ENCODE measurements at regions not wholly inside any gene's neighbourhood (a gene's known extent, or its start where the extent isn't known, plus 50 kb on each side); places are given as distances from the start of the nearest gene placed in this dataset.

DNA sequence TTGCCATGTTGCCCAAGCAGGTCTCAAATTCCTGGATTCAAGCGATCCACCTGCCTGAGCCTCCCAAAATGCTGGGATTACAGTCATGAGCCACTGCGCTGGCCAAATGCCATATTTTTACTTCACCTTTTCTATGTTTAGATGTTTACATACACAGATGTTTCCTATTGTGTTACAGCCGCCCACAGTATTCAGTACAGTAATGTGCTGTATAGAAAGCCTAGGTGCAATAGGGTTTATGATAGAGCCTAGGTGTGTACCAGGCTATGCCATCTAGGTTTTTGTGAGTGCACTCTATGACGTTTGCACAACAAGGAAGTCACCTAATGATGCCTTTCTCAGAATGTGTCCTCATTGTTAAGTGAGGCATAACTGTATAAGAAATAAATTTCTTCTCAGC is 153.4 kb downstream of the CHRM3 start:
- H3K27me3 ChIP-seq (ENCODE audit: low read depth, low read length) = no peaks in the 10 kb centered on the region
- TF ChIP-seq EZH2phosphoT487 (IDR thresholded peaks at IDR 0.05; ENCODE audit: low read depth) = no peak
- TF ChIP-seq, protein P1, sequence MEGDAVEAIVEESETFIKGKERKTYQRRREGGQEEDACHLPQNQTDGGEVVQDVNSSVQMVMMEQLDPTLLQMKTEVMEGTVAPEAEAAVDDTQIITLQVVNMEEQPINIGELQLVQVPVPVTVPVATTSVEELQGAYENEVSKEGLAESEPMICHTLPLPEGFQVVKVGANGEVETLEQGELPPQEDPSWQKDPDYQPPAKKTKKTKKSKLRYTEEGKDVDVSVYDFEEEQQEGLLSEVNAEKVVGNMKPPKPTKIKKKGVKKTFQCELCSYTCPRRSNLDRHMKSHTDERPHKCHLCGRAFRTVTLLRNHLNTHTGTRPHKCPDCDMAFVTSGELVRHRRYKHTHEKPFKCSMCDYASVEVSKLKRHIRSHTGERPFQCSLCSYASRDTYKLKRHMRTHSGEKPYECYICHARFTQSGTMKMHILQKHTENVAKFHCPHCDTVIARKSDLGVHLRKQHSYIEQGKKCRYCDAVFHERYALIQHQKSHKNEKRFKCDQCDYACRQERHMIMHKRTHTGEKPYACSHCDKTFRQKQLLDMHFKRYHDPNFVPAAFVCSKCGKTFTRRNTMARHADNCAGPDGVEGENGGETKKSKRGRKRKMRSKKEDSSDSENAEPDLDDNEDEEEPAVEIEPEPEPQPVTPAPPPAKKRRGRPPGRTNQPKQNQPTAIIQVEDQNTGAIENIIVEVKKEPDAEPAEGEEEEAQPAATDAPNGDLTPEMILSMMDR (IDR thresholded peaks at IDR 0.05; ENCODE audit: low read depth, low read length) = no peak
- H3K79me2 ChIP-seq (ENCODE audit: low read length) = no peaks in the 10 kb centered on the region
- no peak overlapping the region for H2AFZ ChIP-seq (ENCODE audit: low read depth, low read length)
- no peak overlapping the region for H3K4me3 ChIP-seq (ENCODE audit: low read length)
- no peaks in the 10 kb centered on the region for H4K20me1 ChIP-seq (ENCODE audit: insufficient read depth, low read length)
- no peak overlapping the region for H3K9ac ChIP-seq (ENCODE audit: low read length)
- no peaks in the 10 kb centered on the region for H3K9me3 ChIP-seq (ENCODE audit: insufficient read depth, low read length)
- no peaks in the 10 kb centered on the region for H3K4me1 ChIP-seq (ENCODE audit: low read length)
- no peak overlapping the region for H3K27ac ChIP-seq (ENCODE audit: low read length)
- H3K4me2 ChIP-seq (ENCODE audit: low read length) = no peak overlapping the region
- no peaks in the 10 kb centered on the region for H3K36me3 ChIP-seq (replicated peaks; ENCODE audit: low read depth, low read length)

DNA sequence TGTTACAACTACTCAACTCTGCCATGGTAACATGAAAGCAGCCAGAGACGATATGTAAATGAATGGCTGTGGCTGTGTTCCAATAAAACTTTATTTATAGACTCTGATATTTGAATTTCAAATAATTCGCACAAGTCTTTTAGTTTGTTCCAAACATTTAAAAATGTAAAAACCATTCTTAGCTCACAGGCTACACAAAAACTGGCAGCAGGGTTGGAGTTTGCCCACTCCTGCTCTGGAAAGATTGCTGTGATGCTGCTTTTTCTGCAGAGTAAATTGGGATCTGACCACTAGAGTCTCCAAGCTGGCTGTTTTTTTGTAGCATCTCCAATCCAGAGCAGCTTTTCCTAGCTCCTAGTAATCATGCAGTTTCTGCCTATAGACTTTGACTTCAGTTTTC is 157.5 kb downstream of the CHRM3 start:
- H3K9ac ChIP-seq (ENCODE audit: low read length) = no peak overlapping the region
- no peaks in the 10 kb centered on the region for H3K27me3 ChIP-seq (ENCODE audit: low read depth, low read length)
- H2AFZ ChIP-seq (ENCODE audit: low read depth, low read length) = no peak overlapping the region
- no peak overlapping the region for H3K4me3 ChIP-seq (ENCODE audit: low read length)
- H3K36me3 ChIP-seq (replicated peaks; ENCODE audit: low read depth, low read length) = no peaks in the 10 kb centered on the region
- H4K20me1 ChIP-seq (ENCODE audit: insufficient read depth, low read length) = no peaks in the 10 kb centered on the region
- H3K4me1 ChIP-seq (ENCODE audit: low read length) = no peaks in the 10 kb centered on the region
- H3K79me2 ChIP-seq (ENCODE audit: low read length) = no peaks in the 10 kb centered on the region
- no peak overlapping the region for H3K4me2 ChIP-seq (ENCODE audit: low read length)
- TF ChIP-seq, protein P1 (IDR thresholded peaks at IDR 0.05; ENCODE audit: low read depth, low read length) = no peak
- TF ChIP-seq EZH2phosphoT487 (IDR thresholded peaks at IDR 0.05; ENCODE audit: low read depth) = no peak
- no peak overlapping the region for H3K27ac ChIP-seq (ENCODE audit: low read length)
- no peaks in the 10 kb centered on the region for H3K9me3 ChIP-seq (ENCODE audit: insufficient read depth, low read length)

DNA sequence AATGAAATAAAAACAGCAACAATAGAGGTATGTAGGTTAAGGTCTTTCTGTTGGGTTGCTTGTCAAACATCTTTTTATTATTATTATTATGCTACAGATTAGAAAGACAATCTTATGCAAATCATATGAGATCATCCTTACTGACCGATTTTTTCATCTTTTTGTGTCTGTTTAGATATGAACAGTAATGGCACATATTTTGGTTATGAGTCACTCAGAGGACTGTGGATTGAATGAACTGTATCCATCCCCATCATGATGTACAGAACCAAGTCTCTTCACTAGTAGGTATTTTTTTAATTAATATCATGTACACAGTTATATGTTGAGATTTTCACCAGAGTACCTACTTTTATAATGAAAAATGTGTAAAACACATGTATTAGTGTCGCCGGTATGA is 159.1 kb downstream of the CHRM3 start:
- Histone ChIP-seq H3K4me1 (ENCODE audit: low read length) (no peaks in the 10 kb centered on the region), H3K27ac (ENCODE audit: low read length) (no peak overlapping the region), H3K79me2 (ENCODE audit: low read length) (no peaks in the 10 kb centered on the region), H3K9ac (ENCODE audit: low read length) (no peak overlapping the region), H3K4me3 (ENCODE audit: low read length) (no peak overlapping the region), H2AFZ (ENCODE audit: low read depth, low read length) (no peak overlapping the region), H3K36me3 (replicated peaks; ENCODE audit: low read depth, low read length) (no peaks in the 10 kb centered on the region), H3K9me3 (ENCODE audit: insufficient read depth, low read length) (no peaks in the 10 kb centered on the region), H3K4me2 (ENCODE audit: low read length) (no peak overlapping the region), H3K27me3 (ENCODE audit: low read depth, low read length) (no peaks in the 10 kb centered on the region), H4K20me1 (ENCODE audit: insufficient read depth, low read length) (no peaks in the 10 kb centered on the region)
- TF ChIP-seq EZH2phosphoT487 (IDR thresholded peaks at IDR 0.05; ENCODE audit: low read depth) = no peak
- TF ChIP-seq, protein P1 (IDR thresholded peaks at IDR 0.05; ENCODE audit: low read depth, low read length) = no peak

DNA sequence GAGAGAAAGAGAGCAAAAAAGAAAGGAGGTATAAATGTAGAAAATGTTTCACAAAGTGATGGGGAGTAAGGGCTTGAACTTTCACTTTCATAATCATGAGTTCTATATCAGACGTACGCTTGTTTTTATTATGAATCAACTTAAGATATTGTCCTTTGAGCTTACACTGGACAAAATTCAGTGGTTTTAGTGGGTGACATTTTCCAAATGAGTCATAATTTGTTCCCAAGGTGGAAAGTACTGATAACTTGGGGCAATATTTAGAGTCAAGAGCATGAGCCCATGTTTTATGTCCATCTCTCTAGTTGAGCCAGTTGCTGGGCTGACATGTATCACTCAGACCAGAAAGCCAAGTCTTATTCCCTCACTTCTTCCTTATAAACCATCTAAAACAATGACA is 161.6 kb downstream of the CHRM3 start:
- TF ChIP-seq, protein P1 (IDR thresholded peaks at IDR 0.05; ENCODE audit: low read depth, low read length) = no peak
- no peak for TF ChIP-seq EZH2phosphoT487 (IDR thresholded peaks at IDR 0.05; ENCODE audit: low read depth)
- no peaks in the 10 kb centered on the region for H3K79me2 ChIP-seq (ENCODE audit: low read length)
- H2AFZ ChIP-seq (ENCODE audit: low read depth, low read length) = no peak overlapping the region
- no peaks in the 10 kb centered on the region for H4K20me1 ChIP-seq (ENCODE audit: insufficient read depth, low read length)
- H3K27ac ChIP-seq (ENCODE audit: low read length) = no peak overlapping the region
- H3K9ac ChIP-seq (ENCODE audit: low read length) = no peak overlapping the region
- no peaks in the 10 kb centered on the region for H3K9me3 ChIP-seq (ENCODE audit: insufficient read depth, low read length)
- H3K27me3 ChIP-seq (ENCODE audit: low read depth, low read length) = no peaks in the 10 kb centered on the region
- H3K4me1 ChIP-seq (ENCODE audit: low read length) = no peaks in the 10 kb centered on the region
- no peak overlapping the region for H3K4me2 ChIP-seq (ENCODE audit: low read length)
- no peak overlapping the region for H3K4me3 ChIP-seq (ENCODE audit: low read length)
- H3K36me3 ChIP-seq (replicated peaks; ENCODE audit: low read depth, low read length) = no peaks in the 10 kb centered on the region
